Adrenal gland (tissue), 9 donors: ENCODE measurements at regions not wholly inside any gene's neighbourhood (a gene's known extent, or its start where the extent isn't known, plus 50 kb on each side); places are given as distances from the start of the nearest gene placed in this dataset.

Source experiments
- DNase-seq, 7 donors: peaks; one replicate each; pipeline ENCODE4 v3.0.0-alpha.2; 2019 to 2020
- H3K27ac ChIP-seq, 5 donors: fragments of 200-600 bp; sonication (generic) in 4 of 5; 1 replicate in 3 of 5; 2 replicates in 2 of 5; pipeline versions ENCODE4 v1.5.1 to v1.8.0; 2016 to 2020; ENCODE audit warnings: mild to moderate bottlenecking in 1 of 5
- H3K27me3 ChIP-seq: fragments of 200-600 bp; 2 replicates; pipeline ENCODE4 v1.8.0; 2021
- H3K36me3 ChIP-seq, 2 donors: fragments of 200-600 bp; replicated peaks in 1 of 2; 1 replicate in 1 of 2; 2 replicates in 1 of 2; pipeline versions ENCODE4 v1.5.1 to v1.8.0; 2018 to 2022
- H3K4me1 ChIP-seq, 2 donors: fragments of 200-600 bp; replicated peaks in 1 of 2; 1 replicate in 1 of 2; 2 replicates in 1 of 2; pipeline versions ENCODE4 v1.5.1 to v1.8.0; 2018 to 2021
- H3K4me3 ChIP-seq, 4 donors: fragments of 200-600 bp; sonication (generic) in 3 of 4; one replicate each; pipeline ENCODE4 v1.5.1; 2016 to 2018
- H3K9me3 ChIP-seq, 3 donors: fragments of 200-600 bp; sonication (generic) in 1 of 3; replicated peaks in 1 of 3; 1 replicate in 2 of 3; 2 replicates in 1 of 3; pipeline versions ENCODE4 v1.5.1 to v1.8.0; 2016 to 2021
- CTCF ChIP-seq, 6 experiments: fragments of 450-650 bp in 4 of 6; fragments of 200-600 bp in 2 of 6; sonication (generic) in 1 of 6; IDR thresholded peaks; 1 replicate in 5 of 6; 2 replicates in 1 of 6; pipeline versions ENCODE4 v1.5.1 to v1.8.0; 2016 to 2021; ENCODE audit warnings: antibody characterized with exemption in 6 of 6, mild to moderate bottlenecking in 2 of 6, moderate library complexity in 1 of 6
- POLR2A ChIP-seq, 2 donors: fragments of 450-650 bp; IDR thresholded peaks; one replicate each; pipeline ENCODE4 v1.6.1; 2017; ENCODE audit warnings: antibody characterized with exemption in 2 of 2, mild to moderate bottlenecking in 2 of 2, moderate library complexity in 1 of 2
- WGBS, 4 donors: extraction: QIAGEN DNeasy Blood & Tissue Kit in 2 of 4; methylation state at CpG; one replicate each; pipeline versions ENCODE4 v1.1.5 to v1.1.7; 2013 to 2017; 5-methylcytosine and 5-hydroxymethylcytosine counted together
- intact Hi-C, 2 donors: fragments of 100-400 bp; cut with DNase I; formaldehyde crosslinking; loops; one replicate each; pipeline versions ENCODE4 v1.14.1 to v1.15.0; 2022 to 2023
- donor health status: healthy with polysubstance abuse.
- donor health status: Bipolar disorder and iron deficiency.
- donor health status: DM: yes; HTN: yes; CAD: no.
- donor health status: DM: no; HTN: no; CAD: no.
- donor health status: DM: no; HTN: no; CAD: no.

GRCh38 chrX:138858438-138858837 is 146.9 kb upstream of the FGF13 start:
- no peak overlapping the region for H3K27ac ChIP-seq
- no peaks in the 10 kb centered on the region for H3K36me3 ChIP-seq
- H3K9me3 ChIP-seq: no peaks in the 10 kb centered on the region
- TF ChIP-seq CTCF (IDR thresholded peaks at IDR 0.05) (no peak), POLR2A (IDR thresholded peaks at IDR 0.05) (no peak)
- H3K27me3 ChIP-seq: no peaks in the 10 kb centered on the region
- 38 to 54% (median 49%) methylated on average over 4 of the region's 4 CpGs for WGBS, 4 donors
- no peaks in the 10 kb centered on the region for H3K4me1 ChIP-seq
- intact Hi-C loops: no loop called here
- DNase-seq: no peak
- H3K4me3 ChIP-seq: no peak overlapping the region

DNA sequence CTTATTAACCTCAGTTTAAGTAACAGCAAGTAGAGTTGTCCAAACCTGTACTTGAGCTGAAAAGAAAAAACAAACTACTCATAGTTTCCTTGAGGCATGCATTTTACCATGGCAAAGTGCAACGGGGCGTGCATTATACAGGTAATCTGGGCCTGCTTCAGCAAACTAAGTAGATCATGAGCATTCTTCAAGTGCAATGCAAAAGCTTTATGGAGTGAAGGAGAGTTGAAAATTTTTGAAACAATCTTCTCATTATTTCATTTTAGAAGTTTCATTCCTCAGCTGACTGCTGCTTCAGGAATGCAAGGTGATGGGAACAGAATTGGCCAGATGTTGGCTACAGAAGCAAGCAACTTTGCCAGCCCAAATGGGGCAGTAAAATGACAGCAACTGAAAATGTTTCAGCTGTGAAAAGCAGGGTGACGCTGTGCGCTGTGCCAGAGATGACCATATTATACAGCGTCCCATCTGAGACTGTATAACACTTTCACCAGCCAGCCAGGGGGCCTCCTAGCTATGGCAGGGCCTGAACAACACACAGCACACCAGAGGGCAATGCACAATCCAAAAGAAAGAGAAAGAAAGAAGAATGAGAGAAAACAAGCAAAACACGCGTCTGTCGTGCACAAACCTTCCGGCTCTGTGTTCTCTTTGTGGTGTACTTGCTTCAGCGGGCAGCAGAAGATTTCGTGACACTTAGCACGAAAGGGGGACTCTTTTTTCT is 145.5 kb upstream of the FGF13 start:
- no peak overlapping the region for H3K27ac ChIP-seq
- no peaks in the 10 kb centered on the region for H3K27me3 ChIP-seq
- intact Hi-C loops: no loop called here
- no peaks in the 10 kb centered on the region for H3K36me3 ChIP-seq
- 72 to 88% (median 81%) methylated on average over 12 of the region's 12 CpGs for WGBS, 4 donors
- H3K4me3 ChIP-seq: no peak overlapping the region
- no peaks in the 10 kb centered on the region for H3K9me3 ChIP-seq
- DNase-seq: no peak
- TF ChIP-seq POLR2A (IDR thresholded peaks at IDR 0.05) (no peak), CTCF (IDR thresholded peaks at IDR 0.05) (no peak)
- no peaks in the 10 kb centered on the region for H3K4me1 ChIP-seq

GRCh38 chrX:138853936-138854335 is 142.4 kb upstream of the FGF13 start:
- H3K4me1 ChIP-seq: no peaks in the 10 kb centered on the region
- TF ChIP-seq POLR2A (IDR thresholded peaks at IDR 0.05) (no peak), CTCF (IDR thresholded peaks at IDR 0.05) (no peak)
- no peaks in the 10 kb centered on the region for H3K36me3 ChIP-seq
- H3K27me3 ChIP-seq: peaks cover 3% of the 10 kb centered on the region
- no peak overlapping the region for H3K4me3 ChIP-seq
- no peak for DNase-seq
- 58 to 85% (median 76%) methylated on average over 2 of the region's 2 CpGs for WGBS, 4 donors
- no peaks in the 10 kb centered on the region for H3K9me3 ChIP-seq
- intact Hi-C loops: no loop called here
- H3K27ac ChIP-seq: no peak overlapping the region

- intact Hi-C loops: no loop called here
- Histone ChIP-seq H3K9me3 (no peaks in the 10 kb centered on the region), H3K4me3 (no peak overlapping the region), H3K36me3 (no peaks in the 10 kb centered on the region), H3K27me3 (peaks cover 7% of the 10 kb centered on the region), H3K4me1 (no peaks in the 10 kb centered on the region), H3K27ac (no peak overlapping the region)
- WGBS, 4 donors: 73 to 83% (median 78%) methylated on average over 2 of the region's 2 CpGs
- TF ChIP-seq POLR2A (IDR thresholded peaks at IDR 0.05) (no peak), CTCF (IDR thresholded peaks at IDR 0.05) (no peak)
- no peak for DNase-seq
Observed at GRCh38 chrX:138849521-138849920, 138.0 kb upstream of the FGF13 start.
